OCI-LY7 (cell line): ENCODE measurements at regions not wholly inside any gene's neighbourhood (a gene's known extent, or its start where the extent isn't known, plus 50 kb on each side); places are given as distances from the start of the nearest gene placed in this dataset.

Experiments
- EZH2phosphoT487 ChIP-seq: fragments of 200-600 bp; sonication (generic); IDR thresholded peaks from 2 replicates; pipeline ENCODE4 v1.6.1; 2018; ENCODE audit warnings: low read depth, borderline replicate concordance, mild to moderate bottlenecking, mixed run types, antibody characterized with exemption, low read length, moderate library complexity, mixed read lengths
- TF ChIP-seq, protein P1 (sequence below): fragments of 200-600 bp; sonication (generic); conservative IDR thresholded peaks from 2 replicates; pipeline ENCODE4 v1.5.1; 2014; ENCODE audit warnings: mild to moderate bottlenecking, antibody characterized with exemption, low read length, moderate library complexity, mixed read lengths

DNA sequence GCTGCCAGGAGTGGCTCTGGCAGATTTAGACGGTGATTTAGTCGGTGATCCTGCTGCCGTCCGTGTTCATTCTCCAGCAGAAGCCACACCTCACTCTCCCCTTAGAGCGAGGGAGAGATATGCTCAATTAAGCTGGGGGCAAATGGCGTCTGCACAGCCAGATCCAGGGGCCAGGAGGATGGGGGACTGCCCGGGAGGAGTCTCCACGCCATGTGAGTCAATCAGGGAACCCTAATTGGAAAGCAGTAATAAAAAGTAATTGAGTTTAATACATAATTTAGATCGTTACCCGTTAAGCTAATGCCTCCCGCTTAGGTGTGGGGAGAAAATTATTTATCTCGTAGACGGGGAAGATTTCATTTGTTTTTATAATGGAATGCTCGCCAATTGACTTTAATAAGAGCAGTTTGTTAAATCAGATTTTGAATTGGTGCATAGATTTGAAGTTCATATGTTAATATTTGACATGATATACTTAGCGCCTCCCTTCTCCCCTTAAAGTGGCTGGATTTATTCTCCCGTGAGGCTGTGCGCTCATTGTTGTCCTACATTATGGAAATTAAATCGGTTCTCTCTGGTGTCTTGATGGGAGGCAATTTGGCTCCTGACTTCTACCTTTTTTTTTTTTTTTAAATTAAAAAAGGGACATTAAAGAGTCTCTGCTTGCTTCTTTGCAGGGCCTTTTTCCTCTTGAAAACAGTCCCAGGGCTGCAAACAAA lies 104.9 kb upstream of the C14orf180 start:
- TF ChIP-seq, protein P1, sequence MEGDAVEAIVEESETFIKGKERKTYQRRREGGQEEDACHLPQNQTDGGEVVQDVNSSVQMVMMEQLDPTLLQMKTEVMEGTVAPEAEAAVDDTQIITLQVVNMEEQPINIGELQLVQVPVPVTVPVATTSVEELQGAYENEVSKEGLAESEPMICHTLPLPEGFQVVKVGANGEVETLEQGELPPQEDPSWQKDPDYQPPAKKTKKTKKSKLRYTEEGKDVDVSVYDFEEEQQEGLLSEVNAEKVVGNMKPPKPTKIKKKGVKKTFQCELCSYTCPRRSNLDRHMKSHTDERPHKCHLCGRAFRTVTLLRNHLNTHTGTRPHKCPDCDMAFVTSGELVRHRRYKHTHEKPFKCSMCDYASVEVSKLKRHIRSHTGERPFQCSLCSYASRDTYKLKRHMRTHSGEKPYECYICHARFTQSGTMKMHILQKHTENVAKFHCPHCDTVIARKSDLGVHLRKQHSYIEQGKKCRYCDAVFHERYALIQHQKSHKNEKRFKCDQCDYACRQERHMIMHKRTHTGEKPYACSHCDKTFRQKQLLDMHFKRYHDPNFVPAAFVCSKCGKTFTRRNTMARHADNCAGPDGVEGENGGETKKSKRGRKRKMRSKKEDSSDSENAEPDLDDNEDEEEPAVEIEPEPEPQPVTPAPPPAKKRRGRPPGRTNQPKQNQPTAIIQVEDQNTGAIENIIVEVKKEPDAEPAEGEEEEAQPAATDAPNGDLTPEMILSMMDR = no peak
- no peak for TF ChIP-seq EZH2phosphoT487
